Ascending aorta (tissue), 2 donors: ENCODE measurements at regions not wholly inside any gene's neighbourhood (a gene's known extent, or its start where the extent isn't known, plus 50 kb on each side); places are given as distances from the start of the nearest gene placed in this dataset.

Experiments used
- DNase-seq, 2 donors: peaks; one replicate each; pipeline ENCODE4 v3.0.0-alpha.2; 2019; ENCODE audit warnings: low spot score in 2 of 2
- H3K27ac ChIP-seq, 2 donors: fragments of 200-600 bp; sonication (generic); one replicate each; pipeline ENCODE4 v1.5.1; 2016 to 2017; ENCODE audit warnings: mild to moderate bottlenecking in 1 of 2
- H3K27me3 ChIP-seq: fragments of 200-600 bp; sonication (generic); one replicate; pipeline ENCODE4 v1.5.1; 2017
- H3K36me3 ChIP-seq, 2 donors: fragments of 200-600 bp; sonication (generic); one replicate each; pipeline ENCODE4 v1.5.1; 2016
- H3K4me1 ChIP-seq, 2 donors: fragments of 200-600 bp; sonication (generic); one replicate each; pipeline ENCODE4 v1.5.1; 2016 to 2017; ENCODE audit warnings: mild to moderate bottlenecking in 1 of 2
- H3K4me3 ChIP-seq, 2 donors: fragments of 200-600 bp; sonication (generic); one replicate each; pipeline ENCODE4 v1.5.1; 2016 to 2017; ENCODE audit warnings: mild to moderate bottlenecking in 1 of 2
- H3K9me3 ChIP-seq, 2 donors: fragments of 200-600 bp; sonication (generic); one replicate each; pipeline ENCODE4 v1.5.1; 2016
- intact Hi-C: fragments of 100-400 bp; cut with DNase I; formaldehyde crosslinking; loops from one replicate; pipeline ENCODE4 v1.15.1; 2023
- TF ChIP-seq, protein P1 (sequence below), 3 experiments: fragments of 200-600 bp in 2 of 3; fragments of 450-650 bp in 1 of 3; sonication (generic) in 2 of 3; IDR thresholded peaks; one replicate each; pipeline ENCODE4 v1.5.1; 2016 to 2019; ENCODE audit warnings: antibody characterized with exemption in 3 of 3, mild to moderate bottlenecking in 1 of 3, moderate library complexity in 1 of 3

DNA sequence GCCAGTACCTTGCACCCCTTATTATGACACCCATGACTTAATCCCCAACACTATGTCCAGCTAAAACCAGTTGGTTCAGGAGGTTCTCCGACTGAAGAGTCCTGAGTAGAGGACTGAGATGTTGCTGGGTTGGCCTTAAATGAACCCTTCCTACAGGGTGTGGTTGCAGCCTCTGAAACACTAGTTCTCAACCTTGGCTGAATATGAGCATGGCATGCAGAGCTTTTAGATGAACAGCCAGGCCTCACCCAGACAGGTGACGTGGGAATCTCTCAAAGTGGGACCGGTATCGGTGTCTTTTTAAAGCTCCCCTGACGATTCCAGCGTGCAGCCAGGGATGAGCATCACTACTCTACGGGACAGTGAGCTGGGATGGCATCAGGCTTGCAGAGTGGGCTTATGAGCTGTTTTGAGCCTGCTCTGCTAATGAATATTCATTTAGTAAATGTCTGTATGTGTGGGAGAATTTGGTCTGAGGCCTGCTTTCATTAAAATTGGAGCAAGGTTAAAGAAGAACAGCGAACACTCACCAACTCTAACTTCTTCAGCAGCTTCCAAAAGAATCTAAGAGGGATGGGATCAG, 79.7 kb upstream of the PRICKLE2 start:
- Histone ChIP-seq H3K9me3 (no peaks in the 10 kb centered on the region), H3K27me3 (no peaks in the 10 kb centered on the region), H3K4me3 (no peak overlapping the region), H3K4me1 (no peaks in the 10 kb centered on the region), H3K36me3 (no peaks in the 10 kb centered on the region), H3K27ac (no peak overlapping the region)
- intact Hi-C loops: no loop called here
- no peak for DNase-seq
- TF ChIP-seq, protein P1, sequence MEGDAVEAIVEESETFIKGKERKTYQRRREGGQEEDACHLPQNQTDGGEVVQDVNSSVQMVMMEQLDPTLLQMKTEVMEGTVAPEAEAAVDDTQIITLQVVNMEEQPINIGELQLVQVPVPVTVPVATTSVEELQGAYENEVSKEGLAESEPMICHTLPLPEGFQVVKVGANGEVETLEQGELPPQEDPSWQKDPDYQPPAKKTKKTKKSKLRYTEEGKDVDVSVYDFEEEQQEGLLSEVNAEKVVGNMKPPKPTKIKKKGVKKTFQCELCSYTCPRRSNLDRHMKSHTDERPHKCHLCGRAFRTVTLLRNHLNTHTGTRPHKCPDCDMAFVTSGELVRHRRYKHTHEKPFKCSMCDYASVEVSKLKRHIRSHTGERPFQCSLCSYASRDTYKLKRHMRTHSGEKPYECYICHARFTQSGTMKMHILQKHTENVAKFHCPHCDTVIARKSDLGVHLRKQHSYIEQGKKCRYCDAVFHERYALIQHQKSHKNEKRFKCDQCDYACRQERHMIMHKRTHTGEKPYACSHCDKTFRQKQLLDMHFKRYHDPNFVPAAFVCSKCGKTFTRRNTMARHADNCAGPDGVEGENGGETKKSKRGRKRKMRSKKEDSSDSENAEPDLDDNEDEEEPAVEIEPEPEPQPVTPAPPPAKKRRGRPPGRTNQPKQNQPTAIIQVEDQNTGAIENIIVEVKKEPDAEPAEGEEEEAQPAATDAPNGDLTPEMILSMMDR (IDR thresholded peaks at IDR 0.05): no peak

DNA sequence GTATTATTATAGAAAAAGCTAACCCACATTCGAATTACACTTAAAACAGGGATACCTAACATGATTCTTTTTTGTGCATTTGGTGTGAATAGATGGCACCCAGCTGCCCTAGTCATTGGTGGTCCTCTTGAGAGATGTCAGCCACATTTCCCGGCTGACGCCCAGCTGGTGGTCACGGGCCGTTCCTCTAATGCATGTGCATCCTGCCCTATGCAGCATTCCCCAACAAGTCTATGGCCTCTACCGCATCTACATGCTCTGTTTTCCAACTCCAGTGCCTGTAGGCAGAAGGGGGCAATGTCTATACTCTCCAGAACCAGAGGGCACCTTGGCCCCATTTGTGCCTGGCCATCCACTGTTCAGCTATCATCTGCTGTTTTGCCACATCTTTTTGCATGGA, 78.6 kb upstream of the PRICKLE2 start:
- Histone ChIP-seq H3K9me3 (no peaks in the 10 kb centered on the region), H3K4me3 (no peak overlapping the region), H3K27me3 (no peaks in the 10 kb centered on the region), H3K27ac (no peak overlapping the region), H3K36me3 (no peaks in the 10 kb centered on the region), H3K4me1 (no peaks in the 10 kb centered on the region)
- TF ChIP-seq, protein P1 (IDR thresholded peaks at IDR 0.05): no peak
- DNase-seq: no peak
- intact Hi-C loops: no loop called here

DNA sequence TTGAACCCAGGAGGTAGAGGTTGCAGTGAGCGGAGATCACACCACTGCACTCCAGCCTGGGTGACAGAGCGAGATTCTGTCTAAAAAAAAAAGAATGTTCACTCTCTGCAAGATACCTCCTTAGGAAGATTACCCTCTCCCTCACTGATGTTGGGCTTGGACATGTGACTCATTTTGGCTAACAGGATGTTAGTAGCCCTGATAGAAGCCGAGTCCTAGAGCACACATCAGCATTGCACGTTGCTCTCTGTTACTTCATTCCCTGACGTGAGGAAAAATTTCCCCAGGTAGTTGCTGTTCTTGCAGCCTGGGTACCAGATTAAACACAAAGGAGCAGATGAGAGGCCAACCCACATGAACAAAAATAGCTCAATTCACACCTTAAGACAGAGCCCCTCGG, 78.1 kb upstream of the PRICKLE2 start:
- Histone ChIP-seq H3K9me3 (no peaks in the 10 kb centered on the region), H3K27ac (no peak overlapping the region), H3K27me3 (no peaks in the 10 kb centered on the region), H3K4me1 (no peaks in the 10 kb centered on the region), H3K36me3 (no peaks in the 10 kb centered on the region), H3K4me3 (no peak overlapping the region)
- intact Hi-C loops: no loop called here
- TF ChIP-seq, protein P1 (IDR thresholded peaks at IDR 0.05): no peak
- no peak for DNase-seq

DNA sequence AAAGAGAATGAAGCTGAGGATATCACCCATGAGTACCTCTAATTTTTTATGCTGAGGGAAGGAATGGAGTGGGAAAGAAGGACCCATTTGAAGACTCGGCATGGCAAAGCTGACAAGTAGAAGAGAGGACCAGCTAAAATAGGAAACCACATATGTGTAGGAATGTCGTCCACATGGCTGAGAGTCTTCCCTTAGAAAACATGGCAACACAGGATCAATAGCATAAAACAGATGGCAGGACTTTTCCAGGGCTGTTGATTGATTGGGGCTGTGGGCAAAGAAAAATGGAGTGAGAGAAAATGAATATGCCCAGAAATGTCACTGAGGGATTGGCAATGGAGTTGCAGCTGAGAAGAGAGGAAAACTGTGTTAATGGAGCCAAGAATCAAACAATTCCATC, 76.2 kb upstream of the PRICKLE2 start:
- intact Hi-C loops: no loop called here
- Histone ChIP-seq H3K9me3 (no peaks in the 10 kb centered on the region), H3K27ac (no peak overlapping the region), H3K4me1 (no peaks in the 10 kb centered on the region), H3K4me3 (no peak overlapping the region), H3K27me3 (no peaks in the 10 kb centered on the region), H3K36me3 (no peaks in the 10 kb centered on the region)
- TF ChIP-seq, protein P1 (IDR thresholded peaks at IDR 0.05): no peak
- DNase-seq: no peak

DNA sequence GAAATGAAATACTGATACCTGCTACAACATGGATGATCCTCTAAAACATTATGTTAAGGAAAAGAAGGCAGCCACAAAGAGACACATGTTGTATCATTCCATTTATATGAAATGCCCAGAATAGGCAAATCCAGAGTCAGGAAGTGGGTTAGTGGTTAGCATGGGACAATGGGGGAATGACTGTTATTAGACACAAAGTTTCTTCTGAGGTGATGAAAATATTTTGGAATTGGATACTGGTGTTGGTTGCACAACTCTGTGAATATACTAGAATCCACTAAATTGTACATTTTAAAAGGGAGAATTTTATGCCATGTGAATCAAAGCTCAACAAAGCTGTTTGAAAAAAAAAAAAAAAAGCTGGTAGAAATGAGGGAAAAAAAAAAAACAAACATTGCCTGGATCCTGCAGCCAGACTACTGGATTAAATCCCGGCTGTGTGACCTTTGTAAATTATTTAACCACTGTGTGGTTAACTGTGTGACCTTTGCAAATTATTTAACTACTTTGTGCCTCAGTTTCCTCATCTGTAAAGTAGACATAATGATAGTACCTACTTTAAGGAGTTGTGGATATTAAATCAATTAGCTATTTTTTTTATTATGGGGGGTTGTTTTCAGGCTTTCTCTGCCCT, 75.6 kb upstream of the PRICKLE2 start:
- Histone ChIP-seq H3K27ac (no peak overlapping the region), H3K36me3 (no peaks in the 10 kb centered on the region), H3K27me3 (no peaks in the 10 kb centered on the region), H3K4me3 (no peak overlapping the region), H3K4me1 (no peaks in the 10 kb centered on the region), H3K9me3 (no peaks in the 10 kb centered on the region)
- TF ChIP-seq, protein P1 (IDR thresholded peaks at IDR 0.05): no peak
- no peak for DNase-seq
- intact Hi-C loops: no loop called here
